GM19372 (cell line): ENCODE measurements at regions not wholly inside any gene's neighbourhood (a gene's known extent, or its start where the extent isn't known, plus 50 kb on each side); places are given as distances from the start of the nearest gene placed in this dataset.
A peak's percentile ranks its signal among the peaks of the same experiment; 100 is the strongest.

Experiments used
- ATAC-seq: cut with Tn5 transposase; IDR thresholded peaks from one replicate; pipeline ENCODE4 v1.9.1; 2021; ENCODE audit warnings: mild to moderate bottlenecking, low read depth, moderate library complexity; ENCODE audit not compliant: unreplicated experiment

GRCh38 chrX:140848800-140849199 is 139.2 kb downstream of the LINC00632 start:
- ATAC-seq: no peak

DNA sequence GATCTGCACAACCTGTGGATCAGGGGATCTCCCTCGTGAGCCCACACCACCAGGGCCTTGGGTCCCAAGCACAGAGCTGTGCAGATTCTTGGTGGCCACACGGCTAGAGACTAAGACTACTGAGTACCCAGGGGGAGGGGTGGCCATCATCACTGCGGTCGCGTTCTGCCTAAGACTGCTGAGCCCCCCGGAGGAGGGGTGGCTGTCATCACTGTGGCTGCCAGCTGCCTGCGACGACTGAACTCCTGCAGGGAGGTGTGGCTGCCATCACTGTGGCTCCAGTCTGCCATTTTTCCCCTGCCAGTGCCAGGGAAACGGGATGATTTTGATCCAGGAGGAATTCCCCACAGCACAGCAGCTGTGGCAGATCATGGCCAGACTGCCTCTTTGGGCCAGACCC is 141.7 kb upstream of the SPANXB1 start:
- no peak for ATAC-seq

GRCh38 chrX:140866446-140866845 is 135.9 kb upstream of the SPANXB1 start:
- ATAC-seq: no peak

DNA sequence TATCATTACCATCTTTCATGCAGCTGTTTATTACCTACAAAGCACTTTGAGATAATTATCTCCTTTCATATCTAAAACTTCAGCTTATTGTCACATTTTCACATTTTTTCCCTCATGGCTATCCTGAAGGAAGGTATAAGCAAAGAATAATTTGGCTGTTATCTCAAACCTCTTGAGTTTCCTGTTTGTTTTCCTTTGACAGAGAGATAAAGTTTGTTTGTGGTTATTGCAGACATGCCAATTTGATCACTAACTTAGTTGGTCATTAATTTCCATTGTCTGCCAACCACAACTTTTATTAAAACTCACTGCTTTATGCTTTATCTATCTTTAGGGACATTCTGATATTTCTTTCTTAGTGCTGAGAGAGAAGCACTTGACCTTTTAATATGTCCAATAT is 89.8 kb upstream of the SPANXB1 start:
- ATAC-seq: no peak

GRCh38 chrX:140913802-140914501 is 88.4 kb upstream of the SPANXB1 start:
- ATAC-seq: no peak

DNA sequence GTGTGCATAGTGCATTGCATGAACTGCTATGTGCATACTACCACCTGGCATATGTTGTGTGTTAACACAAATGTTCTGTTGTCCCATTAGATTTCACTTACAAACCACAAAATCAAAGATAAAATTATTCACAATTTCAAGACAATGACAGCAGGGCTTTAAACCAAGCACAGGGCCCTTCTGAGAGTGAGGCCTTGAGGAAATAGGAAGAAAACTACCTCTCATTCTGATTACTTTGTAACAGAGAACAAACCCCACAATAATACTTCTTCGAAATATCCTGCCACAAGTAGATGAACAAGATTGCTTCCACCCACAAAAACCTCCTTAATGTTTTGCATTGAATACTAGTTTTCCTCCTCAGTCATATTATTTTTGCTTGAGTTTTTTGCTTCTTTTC is 85.5 kb upstream of the SPANXB1 start:
- no peak for ATAC-seq

GRCh38 chrX:140917354-140918115 is 84.9 kb upstream of the SPANXB1 start:
- no peak for ATAC-seq

DNA sequence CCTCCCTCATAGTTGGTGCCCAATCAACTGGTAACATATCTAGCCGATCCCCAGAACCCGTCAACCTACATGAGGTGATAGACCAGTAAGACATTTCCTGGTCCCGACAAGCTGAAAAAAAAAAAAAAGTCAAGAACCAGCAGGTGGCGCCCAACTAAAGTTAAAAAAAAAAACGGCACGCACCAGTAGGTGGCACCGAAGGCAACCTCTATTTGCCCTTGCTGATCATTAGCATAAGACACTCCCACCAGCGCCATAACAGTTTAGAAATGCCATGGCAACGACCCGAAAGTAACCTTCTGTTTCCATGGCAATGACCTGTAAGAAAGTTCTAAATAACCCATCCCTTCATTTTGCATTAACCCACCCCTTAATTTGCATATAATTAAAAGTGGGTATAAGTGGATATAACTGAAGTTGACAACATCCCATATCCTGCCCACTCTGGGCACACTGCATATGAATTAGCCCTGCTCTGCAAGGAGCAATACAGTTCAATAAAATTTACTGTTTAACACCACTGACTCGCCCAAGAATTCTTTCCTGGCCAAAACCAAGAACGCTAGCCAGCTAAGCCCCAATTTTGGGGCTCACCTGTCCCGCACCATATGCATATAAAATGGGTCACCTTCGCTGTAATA is 83.9 kb upstream of the SPANXB1 start:
- peak; percentile 71 for ATAC-seq

DNA sequence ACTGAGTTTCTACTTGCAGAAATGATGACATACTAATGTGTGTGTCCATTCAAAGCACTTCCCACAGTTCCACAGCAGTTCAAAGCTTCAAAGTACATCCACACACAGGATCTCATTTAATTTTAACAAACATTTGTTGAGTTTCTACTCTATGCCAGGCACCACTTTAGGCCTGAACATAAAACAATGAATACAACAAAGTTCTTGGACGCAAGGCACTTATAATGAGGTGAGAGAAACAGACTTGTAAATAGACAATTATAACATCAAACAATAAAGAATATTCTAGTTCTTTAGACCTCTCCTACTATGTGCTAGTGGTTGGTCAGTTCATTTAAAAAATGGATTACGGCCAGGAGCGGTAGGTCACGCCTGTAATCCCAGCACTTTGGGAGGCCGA is 82.0 kb upstream of the SPANXB1 start:
- ATAC-seq: no peak

DNA sequence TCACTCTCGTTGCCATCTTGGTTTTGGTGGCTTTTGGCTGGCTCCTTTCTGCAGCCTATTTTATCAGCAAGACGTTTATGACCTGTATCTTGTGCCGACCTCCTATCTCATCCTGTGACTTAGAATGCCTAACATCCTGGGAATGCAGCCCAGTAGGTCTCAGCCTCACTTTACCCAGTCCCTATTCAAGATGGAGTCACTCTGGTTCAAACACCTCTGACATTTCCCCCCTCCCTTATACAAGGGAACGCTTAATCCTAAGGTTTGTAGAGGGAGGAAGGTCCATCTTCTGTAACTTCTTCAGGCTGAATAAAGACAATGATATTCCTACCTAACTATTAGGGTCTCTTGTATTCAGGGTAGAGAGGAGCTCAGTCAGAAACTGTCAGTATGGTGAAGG is 79.3 kb upstream of the SPANXB1 start:
- ATAC-seq: no peak

GRCh38 chrX:140928739-140929138 is 73.7 kb upstream of the SPANXB1 start:
- ATAC-seq: no peak

DNA sequence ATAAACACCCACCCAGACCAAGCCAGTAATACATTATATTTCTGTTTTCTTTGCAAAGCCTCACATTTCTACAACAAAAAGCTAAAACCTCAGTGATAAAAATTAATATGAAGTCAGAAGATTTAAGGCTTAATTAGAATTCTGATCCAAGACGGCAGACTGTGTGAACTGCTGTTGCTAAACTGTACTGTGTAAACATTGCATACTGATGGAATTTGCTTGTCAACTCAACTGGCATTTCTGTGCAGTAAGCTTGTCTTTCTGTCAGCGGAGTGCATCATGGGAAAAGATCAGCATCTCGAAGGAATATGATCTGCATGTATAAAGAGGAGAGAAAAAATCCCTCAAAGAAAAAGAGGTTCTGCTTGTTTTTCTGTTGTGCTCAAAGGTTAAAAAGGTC is 69.4 kb upstream of the SPANXB1 start:
- no peak for ATAC-seq

DNA sequence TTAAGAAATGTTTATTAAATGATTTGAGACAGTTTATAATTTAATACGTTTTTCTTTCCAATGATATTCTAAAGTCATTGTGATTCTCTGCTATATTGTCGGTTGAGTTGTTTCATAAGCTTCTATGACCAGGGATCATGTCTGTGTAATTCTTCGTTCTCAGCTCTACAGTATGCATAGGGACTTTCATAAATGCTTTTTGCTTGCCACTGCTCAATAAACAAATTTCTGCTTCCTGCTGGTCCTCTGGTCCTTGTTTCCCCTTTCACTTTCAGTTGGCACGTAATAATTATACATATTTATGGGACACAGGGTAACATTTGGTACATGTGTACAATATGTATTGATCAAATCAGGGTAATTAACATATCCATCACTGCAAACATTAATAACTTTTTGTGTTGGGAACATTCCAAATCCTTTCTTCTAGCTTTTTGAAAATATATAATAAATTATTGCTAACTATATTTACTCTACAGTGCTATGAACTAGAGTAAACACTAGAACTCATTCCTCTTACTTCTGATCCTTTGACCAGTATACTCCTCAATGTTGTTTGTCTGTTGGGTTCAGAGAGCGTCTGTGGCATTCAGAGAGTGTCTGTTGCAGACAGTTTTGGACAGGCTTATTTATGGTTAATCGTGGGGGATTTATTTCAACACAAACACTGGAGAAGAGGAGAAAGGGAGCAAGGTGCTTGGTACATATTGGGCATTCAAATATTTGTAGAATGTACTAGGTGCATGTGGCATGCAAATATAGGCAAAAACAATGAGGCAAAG is 68.3 kb upstream of the SPANXB1 start:
- no peak for ATAC-seq

DNA sequence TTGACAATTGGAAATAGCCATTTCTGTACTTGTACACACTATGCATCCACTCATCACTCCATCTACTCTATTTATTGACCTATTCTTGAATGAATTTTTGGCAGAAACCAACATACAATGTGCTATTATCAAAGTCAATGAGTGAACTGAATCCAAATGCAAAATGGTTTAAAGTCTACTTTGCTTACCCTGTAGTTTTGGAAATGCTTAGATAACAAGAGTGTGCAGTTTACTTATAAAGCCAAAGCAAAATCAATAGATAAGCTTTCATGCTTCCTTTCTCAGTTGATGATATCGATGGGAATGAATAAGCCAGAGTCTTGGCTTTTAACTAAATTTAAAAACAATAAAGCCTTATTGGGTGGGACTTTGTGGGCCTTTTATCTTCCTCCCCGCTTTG is 58.9 kb upstream of the SPANXB1 start:
- no peak for ATAC-seq

- ATAC-seq: no peak
Measured at GRCh38 chrX:140944710-140945109, 57.7 kb upstream of the SPANXB1 start.

DNA sequence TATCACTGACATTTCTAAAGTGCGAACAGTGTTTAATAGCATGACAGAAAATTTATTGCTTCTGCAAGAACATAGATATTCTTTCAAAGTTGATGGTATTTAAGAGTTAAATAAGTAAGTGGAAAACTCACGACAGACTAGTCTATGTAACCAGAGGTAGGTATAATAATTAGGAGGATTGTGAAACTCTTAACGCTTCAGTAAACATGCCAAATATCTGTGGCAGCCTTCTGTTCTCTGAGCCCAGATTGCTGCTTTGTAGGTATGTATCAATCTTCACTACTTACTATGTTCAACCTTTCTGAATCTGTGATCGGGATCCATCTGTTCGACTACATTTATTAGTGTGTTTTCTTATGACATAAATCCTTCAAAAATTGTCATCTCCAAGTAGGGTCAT is 53.6 kb upstream of the SPANXB1 start:
- ATAC-seq: no peak

- no peak for ATAC-seq
Measured at GRCh38 chrX:140949233-140949632, 53.2 kb upstream of the SPANXB1 start.
